ENCODE measurements at regions not wholly inside any gene's neighbourhood (a gene's known extent, or its start where the extent isn't known, plus 50 kb on each side); places are given as distances from the start of the nearest gene placed in this dataset.

DNA sequence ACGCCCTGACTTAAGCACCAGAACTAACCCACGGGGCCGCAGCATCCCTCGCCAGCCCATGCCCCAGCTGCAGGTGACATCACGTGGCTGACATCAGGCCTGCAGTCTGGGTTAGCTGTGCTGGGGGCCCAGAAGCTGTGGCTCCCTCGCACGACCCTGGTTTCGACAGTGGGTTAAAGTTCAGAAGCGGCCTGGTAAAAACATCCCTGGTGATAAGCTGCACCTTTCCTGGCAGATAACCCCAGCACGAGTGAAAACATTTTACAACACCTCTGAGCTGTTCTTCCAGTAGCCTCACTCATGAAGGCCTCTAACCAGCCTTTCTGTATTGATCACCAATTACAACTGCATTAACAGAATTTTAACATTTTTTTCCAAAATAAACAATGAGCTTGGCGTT, 136.4 kb upstream of the RREB1 start:
- DNase-seq (ENCODE audit: low spot score), result peak; percentile 51
- H3K27me3 ChIP-seq (ENCODE audit: control insufficient read depth in 4 of 4, insufficient read depth in 4 of 4, low read length in 3 of 4), result no peaks in the 10 kb centered on the region
- WGBS, result 25% methylated on average over 11 of the region's 11 CpGs
- H3K4me3 ChIP-seq (ENCODE audit: low read depth in 1 of 3, low read length in 3 of 3), result no peak overlapping the region
- no peaks in the 10 kb centered on the region for H3K9me3 ChIP-seq (ENCODE audit: control insufficient read depth in 4 of 4, low read length in 3 of 4)
- TF ChIP-seq, protein P1, sequence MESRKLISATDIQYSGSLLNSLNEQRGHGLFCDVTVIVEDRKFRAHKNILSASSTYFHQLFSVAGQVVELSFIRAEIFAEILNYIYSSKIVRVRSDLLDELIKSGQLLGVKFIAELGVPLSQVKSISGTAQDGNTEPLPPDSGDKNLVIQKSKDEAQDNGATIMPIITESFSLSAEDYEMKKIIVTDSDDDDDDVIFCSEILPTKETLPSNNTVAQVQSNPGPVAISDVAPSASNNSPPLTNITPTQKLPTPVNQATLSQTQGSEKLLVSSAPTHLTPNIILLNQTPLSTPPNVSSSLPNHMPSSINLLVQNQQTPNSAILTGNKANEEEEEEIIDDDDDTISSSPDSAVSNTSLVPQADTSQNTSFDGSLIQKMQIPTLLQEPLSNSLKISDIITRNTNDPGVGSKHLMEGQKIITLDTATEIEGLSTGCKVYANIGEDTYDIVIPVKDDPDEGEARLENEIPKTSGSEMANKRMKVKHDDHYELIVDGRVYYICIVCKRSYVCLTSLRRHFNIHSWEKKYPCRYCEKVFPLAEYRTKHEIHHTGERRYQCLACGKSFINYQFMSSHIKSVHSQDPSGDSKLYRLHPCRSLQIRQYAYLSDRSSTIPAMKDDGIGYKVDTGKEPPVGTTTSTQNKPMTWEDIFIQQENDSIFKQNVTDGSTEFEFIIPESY (IDR thresholded peaks at IDR 0.05), result peak; percentile 92
- TF ChIP-seq, protein P2, sequence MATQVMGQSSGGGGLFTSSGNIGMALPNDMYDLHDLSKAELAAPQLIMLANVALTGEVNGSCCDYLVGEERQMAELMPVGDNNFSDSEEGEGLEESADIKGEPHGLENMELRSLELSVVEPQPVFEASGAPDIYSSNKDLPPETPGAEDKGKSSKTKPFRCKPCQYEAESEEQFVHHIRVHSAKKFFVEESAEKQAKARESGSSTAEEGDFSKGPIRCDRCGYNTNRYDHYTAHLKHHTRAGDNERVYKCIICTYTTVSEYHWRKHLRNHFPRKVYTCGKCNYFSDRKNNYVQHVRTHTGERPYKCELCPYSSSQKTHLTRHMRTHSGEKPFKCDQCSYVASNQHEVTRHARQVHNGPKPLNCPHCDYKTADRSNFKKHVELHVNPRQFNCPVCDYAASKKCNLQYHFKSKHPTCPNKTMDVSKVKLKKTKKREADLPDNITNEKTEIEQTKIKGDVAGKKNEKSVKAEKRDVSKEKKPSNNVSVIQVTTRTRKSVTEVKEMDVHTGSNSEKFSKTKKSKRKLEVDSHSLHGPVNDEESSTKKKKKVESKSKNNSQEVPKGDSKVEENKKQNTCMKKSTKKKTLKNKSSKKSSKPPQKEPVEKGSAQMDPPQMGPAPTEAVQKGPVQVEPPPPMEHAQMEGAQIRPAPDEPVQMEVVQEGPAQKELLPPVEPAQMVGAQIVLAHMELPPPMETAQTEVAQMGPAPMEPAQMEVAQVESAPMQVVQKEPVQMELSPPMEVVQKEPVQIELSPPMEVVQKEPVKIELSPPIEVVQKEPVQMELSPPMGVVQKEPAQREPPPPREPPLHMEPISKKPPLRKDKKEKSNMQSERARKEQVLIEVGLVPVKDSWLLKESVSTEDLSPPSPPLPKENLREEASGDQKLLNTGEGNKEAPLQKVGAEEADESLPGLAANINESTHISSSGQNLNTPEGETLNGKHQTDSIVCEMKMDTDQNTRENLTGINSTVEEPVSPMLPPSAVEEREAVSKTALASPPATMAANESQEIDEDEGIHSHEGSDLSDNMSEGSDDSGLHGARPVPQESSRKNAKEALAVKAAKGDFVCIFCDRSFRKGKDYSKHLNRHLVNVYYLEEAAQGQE (IDR thresholded peaks at IDR 0.05), result peak; percentile 39
- TF ChIP-seq SP1 (IDR thresholded peaks at IDR 0.05) (peak; percentile 94), YY1 (IDR thresholded peaks at IDR 0.05) (peak; percentile 81), RXRA (IDR thresholded peaks at IDR 0.05) (peak; percentile 99 to 100), EGR1 (IDR thresholded peaks at IDR 0.05; ENCODE audit: low read depth in 2 of 2) (peak in 1 of 2 donors; percentile 53), RAD21 (IDR thresholded peaks at IDR 0.05) (peak; percentile 75 to 79), ATF3 (IDR thresholded peaks at IDR 0.05) (peak; percentile 63), JUND (IDR thresholded peaks at IDR 0.05) (peak in 1 of 2 donors; percentile 84), GABPA (IDR thresholded peaks at IDR 0.05 in 1 of 2, conservative IDR thresholded peaks at IDR 0.05 in 1 of 2) (peak in 1 of 2 donors; percentile 47), TAF1 (conservative IDR thresholded peaks at IDR 0.05) (no peak), HNF4A (conservative IDR thresholded peaks at IDR 0.05) (peak; percentile 81 to 95), FOXA2 (IDR thresholded peaks at IDR 0.05) (peak; percentile 58), CTCF (IDR thresholded peaks at IDR 0.05; ENCODE audit: low read depth, low read length, missing input control) (no peak), HNF4G (IDR thresholded peaks at IDR 0.05) (peak; percentile 29), MAX (IDR thresholded peaks at IDR 0.05) (peak; percentile 96), FOXA1 (IDR thresholded peaks at IDR 0.05) (peak; percentile 71), NR2F2 (IDR thresholded peaks at IDR 0.05) (peak; percentile 66)
- H3K27ac ChIP-seq (ENCODE audit: low read depth in 1 of 2, low read length in 2 of 2), result peak overlapping the region; percentile 35 to 56
- peaks cover 0 to 16% (median 5%) of the 10 kb centered on the region in 4 donors for H3K4me1 ChIP-seq (ENCODE audit: control insufficient read depth in 4 of 4, insufficient read depth in 4 of 4, low read length in 3 of 4)
- no peak overlapping the region for H3K9ac ChIP-seq (ENCODE audit: low read depth in 1 of 2, low read length in 2 of 2)
- no peaks in the 10 kb centered on the region for H3K36me3 ChIP-seq (ENCODE audit: control insufficient read depth in 4 of 4, insufficient read depth in 3 of 4, low read depth in 1 of 4, low read length in 3 of 4)

All from liver (tissue), 8 donors.